H9 (cell line): ENCODE measurements at regions not wholly inside any gene's neighbourhood (a gene's known extent, or its start where the extent isn't known, plus 50 kb on each side); places are given as distances from the start of the nearest gene placed in this dataset.

ENCODE experiments used
- DNase-seq: peaks from one replicate; pipeline ENCODE4 v3.0.0-alpha.2; 2017
- H2AFZ ChIP-seq: one replicate; pipeline ENCODE4 v1.6.1; 2013; ENCODE audit warnings: mild to moderate bottlenecking, low read length, control low read depth, moderate library complexity
- H2AK5ac ChIP-seq: 2 replicates; pipeline ENCODE4 v1.6.1; 2013; ENCODE audit warnings: low read length, control low read depth, mixed read lengths; ENCODE audit not compliant: insufficient read length
- H2BK120ac ChIP-seq: one replicate; pipeline ENCODE4 v1.6.1; 2013; ENCODE audit warnings: low read depth, mild to moderate bottlenecking, low read length, control low read depth, inconsistent platforms; ENCODE audit not compliant: poor library complexity, severe bottlenecking
- H2BK12ac ChIP-seq: 2 replicates; pipeline ENCODE4 v1.6.1; 2013; ENCODE audit warnings: low read length, control low read depth, mixed read lengths, low read depth; ENCODE audit not compliant: insufficient read length
- H2BK15ac ChIP-seq: 2 replicates; pipeline ENCODE4 v1.6.1; 2013; ENCODE audit warnings: low read depth, low read length, control low read depth
- H2BK20ac ChIP-seq: one replicate; pipeline ENCODE4 v1.6.1; 2013; ENCODE audit warnings: low read depth, mild to moderate bottlenecking, low read length, control low read depth, inconsistent platforms; ENCODE audit not compliant: poor library complexity, severe bottlenecking
- H2BK5ac ChIP-seq: 2 replicates; pipeline ENCODE4 v1.6.1; 2013; ENCODE audit warnings: low read length, control low read depth, mixed read lengths; ENCODE audit not compliant: insufficient read length
- H3K14ac ChIP-seq: 2 replicates; pipeline ENCODE4 v1.6.1; 2013; ENCODE audit warnings: low read length, control low read depth; ENCODE audit not compliant: insufficient read depth
- H3K18ac ChIP-seq: 2 replicates; pipeline ENCODE4 v1.6.1; 2013; ENCODE audit warnings: low read depth, mild to moderate bottlenecking, mixed read lengths, low read length, control low read depth; ENCODE audit not compliant: insufficient read length
- H3K23ac ChIP-seq: 2 replicates; pipeline ENCODE4 v1.6.1; 2013; ENCODE audit warnings: low read length, control low read depth, mixed read lengths, low read depth; ENCODE audit not compliant: insufficient read length
- H3K23me2 ChIP-seq: 2 replicates; pipeline ENCODE4 v1.6.1; 2013; ENCODE audit warnings: low read depth, mild to moderate bottlenecking, mixed read lengths, low read length, control low read depth; ENCODE audit not compliant: insufficient read length, poor library complexity, severe bottlenecking
- H3K27ac ChIP-seq: 2 replicates; pipeline ENCODE4 v1.5.1; 2013; ENCODE audit warnings: low read length, control low read depth, mixed read lengths, low read depth; ENCODE audit not compliant: insufficient read length
- H3K27me3 ChIP-seq: 2 replicates; pipeline ENCODE4 v1.6.1; 2013; ENCODE audit warnings: low read length, control low read depth, inconsistent platforms; ENCODE audit not compliant: insufficient read depth
- H3K4ac ChIP-seq: 2 replicates; pipeline ENCODE4 v1.6.1; 2013; ENCODE audit warnings: low read depth, mild to moderate bottlenecking, control low read depth, inconsistent platforms, low read length, moderate library complexity
- H3K4me1 ChIP-seq: 2 replicates; pipeline ENCODE4 v1.6.1; 2013; ENCODE audit warnings: low read length, control low read depth, inconsistent platforms; ENCODE audit not compliant: insufficient read depth
- H3K4me2 ChIP-seq: 2 replicates; pipeline ENCODE4 v1.6.1; 2013; ENCODE audit warnings: low read length, control low read depth, mixed read lengths; ENCODE audit not compliant: insufficient read length, insufficient read depth
- H3K56ac ChIP-seq: 2 replicates; pipeline ENCODE4 v1.6.1; 2013; ENCODE audit warnings: low read depth, mild to moderate bottlenecking, mixed read lengths, low read length, control low read depth; ENCODE audit not compliant: insufficient read length
- H3K79me1 ChIP-seq: 2 replicates; pipeline ENCODE4 v1.6.1; 2013; ENCODE audit warnings: low read depth, mild to moderate bottlenecking, moderate library complexity, low read length, control low read depth, inconsistent platforms; ENCODE audit not compliant: insufficient read depth, poor library complexity, severe bottlenecking
- H3K79me2 ChIP-seq: 2 replicates; pipeline ENCODE4 v1.6.1; 2013; ENCODE audit warnings: low read length, control low read depth, inconsistent platforms; ENCODE audit not compliant: insufficient read depth
- H3K9ac ChIP-seq: 2 replicates; pipeline ENCODE4 v1.6.1; 2013; ENCODE audit warnings: low read length, control low read depth, mixed read lengths; ENCODE audit not compliant: insufficient read length; ENCODE audit errors: extremely low read depth
- H3K9me3 ChIP-seq: one replicate; pipeline ENCODE4 v1.6.1; 2013; ENCODE audit warnings: low read depth, low read length, inconsistent platforms; ENCODE audit not compliant: control insufficient read depth
- H3T11ph ChIP-seq: one replicate; pipeline ENCODE4 v1.6.1; 2013; ENCODE audit warnings: mild to moderate bottlenecking, low read length, control low read depth, inconsistent platforms
- H4K20me1 ChIP-seq: one replicate; pipeline ENCODE4 v1.6.1; 2013; ENCODE audit not compliant: control insufficient read depth, insufficient read length, insufficient read depth
- H4K5ac ChIP-seq: 2 replicates; pipeline ENCODE4 v1.6.1; 2013; ENCODE audit warnings: low read depth, mild to moderate bottlenecking, mixed read lengths, low read length, control low read depth; ENCODE audit not compliant: insufficient read length
- H4K8ac ChIP-seq: replicated peaks from 2 replicates; pipeline ENCODE4 v1.6.1; 2013; ENCODE audit warnings: low read length, control low read depth, mixed read lengths, low read depth; ENCODE audit not compliant: insufficient read length
- H4K91ac ChIP-seq: 2 replicates; pipeline ENCODE4 v1.6.1; 2013; ENCODE audit warnings: low read depth, mild to moderate bottlenecking, moderate library complexity, mixed read lengths, low read length, control low read depth; ENCODE audit not compliant: insufficient read length
- H3K27ac Mint-ChIP-seq, 3 experiments: 2 replicates in 2 of 3; 3 replicates in 1 of 3; pipeline ENCODE4 v1.8.0; 2020 to 2021; ENCODE audit warnings: mixed read lengths in 3 of 3, mild to moderate bottlenecking in 1 of 3, moderate library complexity in 1 of 3
- H3K27me3 Mint-ChIP-seq: 2 replicates; pipeline ENCODE4 v1.8.0; 2021; ENCODE audit warnings: low read depth, mild to moderate bottlenecking, moderate library complexity, mixed read lengths
- H3K36me3 Mint-ChIP-seq, 3 experiments: 2 replicates in 2 of 3; 3 replicates in 1 of 3; pipeline ENCODE4 v1.8.0; 2020 to 2021; ENCODE audit warnings: low read depth in 3 of 3, mixed read lengths in 3 of 3; ENCODE audit not compliant: insufficient read depth in 1 of 3
- H3K4me1 Mint-ChIP-seq, 2 experiments: 2 replicates each; pipeline ENCODE4 v1.8.0; 2020; ENCODE audit warnings: mixed read lengths in 2 of 2
- H3K4me3 Mint-ChIP-seq, 2 experiments: 2 replicates in 1 of 2; 3 replicates in 1 of 2; pipeline ENCODE4 v1.8.0; 2020 to 2021; ENCODE audit warnings: mild to moderate bottlenecking in 2 of 2, mixed read lengths in 2 of 2, moderate library complexity in 1 of 2
- H3K9me3 Mint-ChIP-seq, 2 experiments: 2 replicates in 1 of 2; 3 replicates in 1 of 2; pipeline ENCODE4 v1.8.0; 2020; ENCODE audit warnings: mild to moderate bottlenecking in 2 of 2, mixed read lengths in 2 of 2, moderate library complexity in 1 of 2
- CTCF ChIP-seq: fragments of 200-600 bp; sonication (generic); conservative IDR thresholded peaks from 3 replicates; pipeline ENCODE4 v1.8.0; 2021; ENCODE audit warnings: antibody characterized with exemption, mild to moderate bottlenecking
- WGBS: extraction: QIAGEN DNeasy Blood & Tissue Kit; methylation state at CpG from one replicate; pipeline ENCODE4 v1.1.7; 2013; ENCODE audit warnings: missing lambda C conversion rate, low lambda C conversion rate, mixed read lengths; ENCODE audit not compliant: insufficient read length; ENCODE audit errors: extremely low coverage; 5-methylcytosine and 5-hydroxymethylcytosine counted together

GRCh38 chr2:207385903-207386302, 143.9 kb upstream of the CREB1 start:
- H3K23ac ChIP-seq: no peak overlapping the region
- no peak overlapping the region for H3K27ac ChIP-seq
- no peak overlapping the region for H3K4me2 ChIP-seq
- no peaks in the 10 kb centered on the region for H3K79me2 ChIP-seq
- no peak for TF ChIP-seq CTCF
- H3K27me3 ChIP-seq: no peaks in the 10 kb centered on the region
- H4K5ac ChIP-seq: no peak overlapping the region
- H3K4me1 ChIP-seq: no peaks in the 10 kb centered on the region
- Mint-ChIP-seq H3K4me3 (no peak overlapping the region), H3K36me3 (peaks cover 5 to 28% (median 8%) of the 10 kb centered on the region in 3 experiments; a peak in 5 of 7 replicates), H3K9me3 (peaks cover 16 to 21% of the 10 kb centered on the region in 2 experiments), H3K27ac (no peak overlapping the region), H3K4me1 (peaks cover 13 to 15% of the 10 kb centered on the region in 2 experiments), H3K27me3 (no peaks in the 10 kb centered on the region)
- no peak overlapping the region for H3K56ac ChIP-seq
- H2BK15ac ChIP-seq: no peak overlapping the region
- no peak for DNase-seq
- no peak overlapping the region for H2BK12ac ChIP-seq
- no peak overlapping the region for H2BK20ac ChIP-seq
- no peak overlapping the region for H2BK5ac ChIP-seq
- H3K14ac ChIP-seq: no peak overlapping the region
- H3K9me3 ChIP-seq: no peaks in the 10 kb centered on the region
- no CpG with 5 or more reads among the region's 1 CpG for WGBS
- no peak overlapping the region for H3K4ac ChIP-seq
- H2AK5ac ChIP-seq: no peak overlapping the region
- no peak overlapping the region for H4K91ac ChIP-seq
- H2AFZ ChIP-seq: no peak overlapping the region
- no peak overlapping the region for H3K18ac ChIP-seq
- H3T11ph ChIP-seq: no peak overlapping the region
- H3K9ac ChIP-seq: no peak overlapping the region
- no peak overlapping the region for H4K8ac ChIP-seq
- no peaks in the 10 kb centered on the region for H4K20me1 ChIP-seq
- H3K79me1 ChIP-seq: no peaks in the 10 kb centered on the region
- H2BK120ac ChIP-seq: no peak overlapping the region
- no peaks in the 10 kb centered on the region for H3K23me2 ChIP-seq
